WI38 (cell line): ENCODE measurements at regions not wholly inside any gene's neighbourhood (a gene's known extent, or its start where the extent isn't known, plus 50 kb on each side); places are given as distances from the start of the nearest gene placed in this dataset.

Experiments used
- H3K4me3 ChIP-seq: 2 replicates; pipeline ENCODE4 v1.5.1; 2011; ENCODE audit warnings: low read depth, mild to moderate bottlenecking, control low read depth, low read length
- CTCF ChIP-seq: IDR thresholded peaks from 2 replicates; pipeline ENCODE4 v1.5.1; 2012; ENCODE audit warnings: low read depth, mild to moderate bottlenecking, control low read depth, low read length

GRCh38 chr4:181938631-181939030, 304.6 kb upstream of the TENM3 start:
- no peak overlapping the region for H3K4me3 ChIP-seq
- TF ChIP-seq CTCF: no peak

GRCh38 chr4:181939199-181939945, 303.8 kb upstream of the TENM3 start:
- no peak overlapping the region for H3K4me3 ChIP-seq
- no peak for TF ChIP-seq CTCF

GRCh38 chr4:181944527-181944926, 298.7 kb upstream of the TENM3 start:
- no peak overlapping the region for H3K4me3 ChIP-seq
- TF ChIP-seq CTCF: no peak

DNA sequence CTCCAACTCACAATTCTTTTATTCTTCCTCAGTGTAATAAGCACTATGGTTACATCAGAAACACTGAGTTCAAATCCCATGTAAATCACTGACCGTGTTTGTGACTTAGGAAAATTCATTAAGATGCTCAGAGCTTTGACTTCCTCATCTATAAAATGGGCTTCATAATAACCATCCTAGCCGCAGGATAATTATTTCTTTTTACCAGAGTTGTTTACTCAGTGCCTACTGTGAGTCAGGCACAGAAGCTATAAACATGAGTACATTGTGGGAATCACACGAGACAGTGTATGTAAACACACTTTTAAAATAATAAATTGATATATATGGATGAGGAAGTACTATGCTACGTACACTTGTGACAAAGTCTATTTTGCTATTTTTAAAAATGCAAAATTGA, 296.3 kb upstream of the TENM3 start:
- no peak for TF ChIP-seq CTCF
- no peak overlapping the region for H3K4me3 ChIP-seq

DNA sequence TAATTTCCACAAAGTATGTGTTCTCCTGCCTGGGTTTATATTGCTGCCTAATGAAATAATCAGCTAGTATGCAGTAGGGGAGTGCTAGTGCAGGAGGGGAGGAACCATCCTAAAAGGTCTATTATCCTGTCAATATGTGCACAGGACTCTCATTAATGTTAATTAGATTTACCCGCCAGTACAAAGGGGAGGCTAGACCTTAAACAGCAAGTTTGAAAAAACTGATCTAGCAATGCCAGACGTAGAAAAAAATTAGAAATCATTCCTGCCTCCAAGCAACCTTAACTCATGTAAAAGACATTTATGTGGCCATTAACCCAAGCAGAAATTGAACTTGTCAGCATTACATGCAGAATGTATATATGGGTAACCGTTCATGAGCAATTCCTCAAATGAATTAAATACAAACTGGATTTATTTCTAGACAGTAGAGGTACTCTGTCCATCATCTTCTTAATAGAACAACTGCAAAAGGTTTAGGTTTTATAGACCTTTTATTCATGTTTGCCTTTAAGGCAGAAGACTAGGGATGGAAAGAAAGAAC, 294.3 kb upstream of the TENM3 start:
- TF ChIP-seq CTCF: no peak
- no peak overlapping the region for H3K4me3 ChIP-seq

GRCh38 chr4:181949704-181950312, 293.4 kb upstream of the TENM3 start:
- TF ChIP-seq CTCF: no peak
- no peak overlapping the region for H3K4me3 ChIP-seq

GRCh38 chr4:181950372-181951127, 292.7 kb upstream of the TENM3 start:
- no peak overlapping the region for H3K4me3 ChIP-seq
- TF ChIP-seq CTCF: no peak
